A549 (cell line): ENCODE measurements at regions not wholly inside any gene's neighbourhood (a gene's known extent, or its start where the extent isn't known, plus 50 kb on each side); places are given as distances from the start of the nearest gene placed in this dataset.

Experiments
- ATAC-seq, 2 experiments: fragments of 200-7000 bp in 1 of 2; fragments of >200 bp in 1 of 2; cut with Nextera tagmentation in 1 of 2; cut with Tn5 transposase in 1 of 2; 3 replicates each; pipeline versions ENCODE4 v1.8.0 to v1.9.1; 2018 to 2020; ENCODE audit warnings: mild to moderate bottlenecking in 1 of 2, moderate library complexity in 1 of 2
- CTCF ChIA-PET: fragments of 300-600 bp; sonication (Branson Sonifier 250); formaldehyde crosslinking; extraction: SDS; loops from one replicate; lab custom pipeline; 2021; ENCODE audit warnings: antibody characterized with exemption, inconsistent platforms; lab: Yijun Ruan, JAX
- POLR2A ChIA-PET: fragments of 350-600 bp; formaldehyde crosslinking; extraction: SDS; loops from one replicate; lab custom pipeline; 2021; ENCODE audit warnings: antibody characterized with exemption, inconsistent platforms; lab: Yijun Ruan, JAX
- DNase-seq, 2 experiments: peaks; one replicate each; pipeline versions ENCODE4 v3.0.0 to v3.0.0-alpha.2; 2011 to 2016; ENCODE audit warnings: low read depth in 1 of 2, low spot score in 1 of 2
- FAIRE-seq: peaks from 2 replicates; lab custom pipeline; 2011; peaks lifted over from hg19 to GRCh38; lab: Jason Lieb, UNC
- H3K27ac ChIP-seq, 2 experiments: fragments of >200 bp; sonication (Bioruptor Twin); formaldehyde crosslinking; 3 replicates each; pipeline ENCODE4 v1.5.1; 2016 to 2017
- H3K4me1 ChIP-seq: fragments of >200 bp; sonication (Bioruptor Twin); formaldehyde crosslinking; 3 replicates; pipeline ENCODE4 v1.6.1; 2016
- H3K4me2 ChIP-seq: fragments of >200 bp; sonication (Bioruptor Twin); formaldehyde crosslinking; 3 replicates; pipeline ENCODE4 v1.6.1; 2016
- H3K4me3 ChIP-seq: fragments of >200 bp; sonication (Bioruptor Twin); formaldehyde crosslinking; 3 replicates; pipeline ENCODE4 v1.5.1; 2016
- H3K9me3 ChIP-seq: fragments of >200 bp; sonication (Bioruptor Twin); formaldehyde crosslinking; 3 replicates; pipeline ENCODE4 v1.6.1; 2016
- CBX2 ChIP-seq: fragments of 200-600 bp; sonication (generic); IDR thresholded peaks from 2 replicates; pipeline ENCODE4 v1.6.1; 2016; ENCODE audit warnings: low read depth, mild to moderate bottlenecking, borderline replicate concordance
- CBX8 ChIP-seq: fragments of 200-600 bp; sonication (generic); IDR thresholded peaks from 2 replicates; pipeline ENCODE4 v1.6.1; 2016
- CEBPB ChIP-seq, 2 experiments: fragments of >200 bp in 1 of 2; sonication (Bioruptor Twin) in 1 of 2; formaldehyde crosslinking in 1 of 2; IDR thresholded peaks; 2 replicates each; pipeline ENCODE4 v1.6.1; 2012 to 2016
- ESRRA ChIP-seq: fragments of 150-350 bp; IDR thresholded peaks from 2 replicates; pipeline ENCODE4 v1.6.1; 2014; ENCODE audit warnings: mild to moderate bottlenecking, low read length, borderline replicate concordance
- FOXS1 ChIP-seq: fragments of 250-450 bp; sonication (Bioruptor Pico); IDR thresholded peaks from 2 replicates; pipeline ENCODE4 v1.5.0; 2020; ENCODE audit warnings: mild to moderate bottlenecking, moderate library complexity
- GATA3 ChIP-seq: IDR thresholded peaks from 2 replicates; pipeline ENCODE4 v1.6.1; 2012; ENCODE audit warnings: borderline replicate concordance
- HDAC2 ChIP-seq: fragments of 200-600 bp; sonication (generic); IDR thresholded peaks from 2 replicates; pipeline ENCODE4 v1.6.1; 2016
- HEYL ChIP-seq: fragments of 250-450 bp; sonication (Bioruptor Pico); IDR thresholded peaks from 2 replicates; pipeline ENCODE4 v1.8.0; 2021; ENCODE audit warnings: mild to moderate bottlenecking, moderate library complexity
- HOXB13 ChIP-seq: fragments of 250-450 bp; sonication (Bioruptor Pico); IDR thresholded peaks from 2 replicates; pipeline ENCODE4 v1.5.0; 2020; ENCODE audit warnings: low read depth, mild to moderate bottlenecking, moderate library complexity
- JUN ChIP-seq, 2 experiments: fragments of >200 bp; sonication (Bioruptor Twin); formaldehyde crosslinking; IDR thresholded peaks; 2 replicates in 1 of 2; 3 replicates in 1 of 2; pipeline ENCODE4 v1.6.1; 2016 to 2017
- JUNB ChIP-seq: fragments of >200 bp; sonication (Bioruptor Twin); formaldehyde crosslinking; IDR thresholded peaks from 2 replicates; pipeline ENCODE4 v1.6.1; 2016
- MAFK ChIP-seq: fragments of 450-650 bp; IDR thresholded peaks from 2 replicates; pipeline ENCODE4 v1.6.1; 2014; ENCODE audit not compliant: partially characterized antibody
- NR3C1 ChIP-seq: fragments of >200 bp; sonication (Bioruptor Twin); formaldehyde crosslinking; IDR thresholded peaks from 3 replicates; pipeline ENCODE4 v1.6.1; 2017
- POLR2A ChIP-seq: IDR thresholded peaks from 2 replicates; pipeline ENCODE4 v1.6.1; 2012; ENCODE audit warnings: mild to moderate bottlenecking, low read length
- RAD21 ChIP-seq, 2 experiments: fragments of >200 bp in 1 of 2; sonication (Bioruptor Twin) in 1 of 2; formaldehyde crosslinking in 1 of 2; IDR thresholded peaks in 1 of 2; conservative IDR thresholded peaks in 1 of 2; 2 replicates in 1 of 2; 3 replicates in 1 of 2; pipeline ENCODE4 v1.6.1; 2012 to 2018; ENCODE audit warnings: inconsistent platforms in 1 of 2
- RARB ChIP-seq: fragments of 250-450 bp; sonication (Bioruptor Pico); IDR thresholded peaks from 2 replicates; pipeline ENCODE4 v1.8.0; 2021; ENCODE audit warnings: mild to moderate bottlenecking, moderate library complexity
- RCOR1 ChIP-seq: fragments of 150-350 bp; IDR thresholded peaks from 2 replicates; pipeline ENCODE4 v1.6.1; 2014; ENCODE audit warnings: antibody characterized with exemption, low read length, low read depth
- RNF2 ChIP-seq: fragments of 200-600 bp; sonication (generic); IDR thresholded peaks from 2 replicates; pipeline ENCODE4 v1.6.1; 2016; ENCODE audit warnings: low read depth, mild to moderate bottlenecking, antibody characterized with exemption, moderate library complexity, borderline replicate concordance
- SMC3 ChIP-seq: fragments of >200 bp; sonication (Bioruptor Twin); formaldehyde crosslinking; IDR thresholded peaks from 3 replicates; pipeline ENCODE4 v1.6.1; 2018; ENCODE audit warnings: inconsistent platforms
- SREBF2 ChIP-seq: fragments of 450-650 bp; IDR thresholded peaks from 2 replicates; pipeline ENCODE4 v1.6.1; 2014; ENCODE audit warnings: mild to moderate bottlenecking, moderate library complexity
- ZFP36 ChIP-seq: fragments of 450-650 bp; IDR thresholded peaks from 2 replicates; pipeline ENCODE4 v1.6.1; 2014; ENCODE audit warnings: borderline replicate concordance; ENCODE audit not compliant: partially characterized antibody
- ZSCAN20 ChIP-seq: fragments of 250-450 bp; sonication (Bioruptor Pico); IDR thresholded peaks from 2 replicates; pipeline ENCODE4 v1.8.0; 2022; ENCODE audit warnings: mild to moderate bottlenecking, moderate library complexity
- WGBS: methylation state at CpG from one replicate; pipeline ENCODE4 v1.1.6; 2017; ENCODE audit errors: missing lambda C conversion rate; 5-methylcytosine and 5-hydroxymethylcytosine counted together
- TF ChIP-seq, protein P1 (sequence below): fragments of >200 bp; sonication (Bioruptor Twin); formaldehyde crosslinking; IDR thresholded peaks from 2 replicates; pipeline ENCODE4 v1.6.1; 2016
- TF ChIP-seq, protein P2 (sequence below): IDR thresholded peaks from 2 replicates; pipeline ENCODE4 v1.6.1; 2012

DNA sequence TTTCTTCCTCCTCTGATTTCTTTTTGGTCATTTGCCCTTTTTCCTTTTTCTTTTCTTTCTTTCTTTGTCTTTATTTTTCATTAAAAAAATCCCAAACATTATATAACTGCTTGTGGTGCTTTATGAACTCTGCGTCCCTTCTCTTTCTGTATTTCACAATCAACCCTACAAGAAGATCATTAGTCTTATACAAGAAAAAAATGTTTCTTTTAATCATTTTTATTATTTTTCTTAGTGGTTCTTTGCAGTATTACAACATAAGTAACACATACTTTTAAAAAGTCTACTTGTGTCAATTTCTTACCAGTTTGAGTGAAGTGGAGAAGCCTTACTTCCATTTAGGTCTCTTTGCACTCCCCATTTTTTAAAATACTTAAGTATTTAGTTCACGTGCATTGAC lies 212.7 kb upstream of the SMC2 start:
- DNase-seq (no peak), ATAC-seq (no peak), FAIRE-seq (no peak)
- Histone ChIP-seq H3K9me3 (no peaks in the 10 kb centered on the region), H3K27ac (no peak overlapping the region), H3K4me2 (no peak overlapping the region), H3K4me1 (no peaks in the 10 kb centered on the region), H3K4me3 (no peak overlapping the region)
- POLR2A ChIA-PET, result no interaction called here
- TF ChIP-seq CBX8 (no peak), RCOR1 (no peak), ZFP36 (no peak), HDAC2 (no peak), POLR2A (no peak), CBX2 (no peak), SREBF2 (no peak), HEYL (no peak), ESRRA (no peak), JUN (IDR thresholded peaks at IDR 0.05) (no peak), HOXB13 (no peak), ZSCAN20 (CRISPR knock-in tag) (no peak)
- TF ChIP-seq, protein P1, sequence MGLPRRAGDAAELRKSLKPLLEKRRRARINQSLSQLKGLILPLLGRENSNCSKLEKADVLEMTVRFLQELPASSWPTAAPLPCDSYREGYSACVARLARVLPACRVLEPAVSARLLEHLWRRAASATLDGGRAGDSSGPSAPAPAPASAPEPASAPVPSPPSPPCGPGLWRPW, result no peak
- 87% methylated on average over 2 of the region's 2 CpGs for whole genome bisulfite sequencing
- CTCF ChIA-PET, result no interaction called here

DNA sequence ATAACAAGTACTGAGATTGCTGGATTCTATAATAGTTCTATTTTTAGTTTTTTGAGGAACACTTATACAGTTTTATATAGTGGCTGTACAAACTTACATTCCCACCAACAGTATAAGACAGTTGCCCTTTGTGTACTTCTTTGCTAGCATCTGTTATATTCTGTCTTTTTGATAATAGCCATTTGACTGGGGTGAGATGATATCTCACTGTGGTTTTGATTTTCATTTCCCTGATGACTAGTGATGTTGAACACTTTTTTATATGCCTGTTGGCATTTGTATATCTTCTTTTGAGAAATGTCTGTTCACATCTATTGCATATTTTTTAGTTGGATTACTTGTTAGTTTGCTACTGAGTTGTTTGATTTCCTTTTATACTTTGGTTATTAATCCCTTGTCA lies 204.1 kb upstream of the SMC2 start:
- ATAC-seq, result no peak
- no peak overlapping the region for H3K4me3 ChIP-seq
- DNase-seq, result no peak
- ChIA-PET POLR2A (no interaction called here), CTCF (no interaction called here)
- no peak overlapping the region for H3K4me2 ChIP-seq
- TF ChIP-seq CEBPB (IDR thresholded peaks at IDR 0.05) (no peak), SMC3 (no peak), GATA3 (no peak), RARB (no peak), FOXS1 (CRISPR knock-in tag) (no peak)
- TF ChIP-seq, protein P2, sequence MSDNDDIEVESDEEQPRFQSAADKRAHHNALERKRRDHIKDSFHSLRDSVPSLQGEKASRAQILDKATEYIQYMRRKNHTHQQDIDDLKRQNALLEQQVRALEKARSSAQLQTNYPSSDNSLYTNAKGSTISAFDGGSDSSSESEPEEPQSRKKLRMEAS, result no peak
- H3K4me1 ChIP-seq, result no peaks in the 10 kb centered on the region
- H3K9me3 ChIP-seq, result no peaks in the 10 kb centered on the region
- FAIRE-seq, result no peak
- H3K27ac ChIP-seq, result no peak overlapping the region

DNA sequence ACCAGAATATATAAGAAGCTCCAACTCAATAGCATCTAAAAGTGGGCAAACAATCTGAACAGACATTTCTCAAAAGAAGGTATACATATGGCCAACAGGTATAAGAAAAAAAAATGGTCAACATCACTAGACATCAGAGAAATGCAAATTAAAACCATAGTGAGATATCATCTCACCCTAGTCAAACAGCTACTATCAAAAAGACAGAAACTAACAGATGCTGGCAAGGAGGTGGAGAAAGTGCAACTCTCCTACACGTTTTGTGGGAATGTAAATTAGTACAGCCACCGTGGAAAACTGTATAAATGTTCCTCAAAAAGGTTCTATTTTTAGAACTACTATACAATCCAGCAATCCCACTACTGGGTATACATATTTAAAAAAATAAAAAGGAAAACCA lies 199.9 kb upstream of the SMC2 start:
- no peak overlapping the region for H3K27ac ChIP-seq
- FAIRE-seq (no peak), ATAC-seq (no peak), DNase-seq (no peak)
- ChIA-PET CTCF (no interaction called here), POLR2A (no interaction called here)
- H3K4me2 ChIP-seq, result no peak overlapping the region
- TF ChIP-seq RNF2, result no peak
- no peak for TF ChIP-seq JUNB
- no peak for TF ChIP-seq RAD21 (conservative IDR thresholded peaks at IDR 0.05 in 1 of 2, IDR thresholded peaks at IDR 0.05 in 1 of 2)
- no peak for TF ChIP-seq ESRRA
- TF ChIP-seq, protein P1, result no peak
- TF ChIP-seq ZSCAN20 (CRISPR knock-in tag), result no peak
- no peaks in the 10 kb centered on the region for H3K4me1 ChIP-seq
- WGBS, result 14% methylated on average over 2 of the region's 2 CpGs
- no peaks in the 10 kb centered on the region for H3K9me3 ChIP-seq
- H3K4me3 ChIP-seq, result no peak overlapping the region

DNA sequence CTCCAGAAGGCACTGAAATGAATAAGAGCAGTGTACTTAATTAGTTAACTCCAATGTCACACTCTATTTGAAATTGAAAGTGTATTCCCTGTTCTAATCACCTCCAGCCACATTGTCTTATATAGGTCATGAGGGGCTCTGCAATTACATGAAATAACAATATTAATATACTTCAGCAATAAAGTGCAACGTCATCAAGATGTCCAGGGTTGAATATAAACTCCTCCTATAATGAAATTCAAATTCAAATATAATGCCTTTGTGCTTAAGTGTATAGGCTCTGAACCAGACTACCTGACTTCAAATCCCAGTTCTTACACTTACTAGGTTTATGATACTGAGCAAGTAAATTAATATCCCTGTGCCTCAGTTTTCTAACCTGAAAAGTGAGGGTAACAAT lies 195.6 kb upstream of the SMC2 start:
- Histone ChIP-seq H3K4me2 (no peak overlapping the region), H3K4me3 (no peak overlapping the region), H3K9me3 (no peaks in the 10 kb centered on the region), H3K27ac (no peak overlapping the region), H3K4me1 (no peaks in the 10 kb centered on the region)
- TF ChIP-seq MAFK (peak; percentile 77), NR3C1 (no peak)
- no peak for FAIRE-seq
- DNase-seq, result no peak
- POLR2A ChIA-PET, result no interaction called here
- no peak for ATAC-seq
- 6% methylated on average over 1 of the region's 1 CpG for WGBS
- CTCF ChIA-PET, result no interaction called here
